Stimulated activated CD4-positive, alpha-beta T cell treated with anti-CD3 and anti-CD28 coated beads, Interleukin-12 subunit alpha, Interleukin-12 subunit beta, amount 100 ng/mL, for 4 hours (primary cell): ENCODE measurements at regions not wholly inside any gene's neighbourhood (a gene's known extent, or its start where the extent isn't known, plus 50 kb on each side); places are given as distances from the start of the nearest gene placed in this dataset.
A peak's percentile ranks its signal among the peaks of the same experiment; 100 is the strongest.
"Not testable (repeated sequence)": the region's sequence is repeated elsewhere in the genome, so short reads cannot be mapped to it uniquely, and the experiment has no call there.

Experiments used
- DNase-seq: peaks from one replicate; pipeline ENCODE4 v3.0.0-alpha.2; 2020

DNA sequence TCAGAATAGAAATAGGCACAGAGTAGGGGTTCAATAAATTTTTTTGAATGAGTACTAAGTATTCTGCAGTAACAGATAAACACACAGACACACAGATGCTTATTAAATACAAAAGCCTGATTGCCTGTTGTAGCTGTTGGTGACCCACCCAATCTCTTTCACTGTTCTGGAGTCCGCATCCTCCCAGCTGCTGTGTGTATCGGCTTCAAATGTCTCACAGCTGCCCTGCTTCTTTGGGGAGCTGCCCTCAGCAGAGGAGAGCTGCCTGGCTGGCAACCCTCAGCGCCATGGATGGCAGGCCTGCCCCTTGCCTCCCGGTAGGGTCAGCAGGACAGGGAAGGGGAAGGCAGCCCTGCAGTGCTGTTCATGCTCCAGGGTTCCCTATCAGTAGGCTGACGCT lies 50.5 kb upstream of the PRNP start:
- no peak for DNase-seq

DNA sequence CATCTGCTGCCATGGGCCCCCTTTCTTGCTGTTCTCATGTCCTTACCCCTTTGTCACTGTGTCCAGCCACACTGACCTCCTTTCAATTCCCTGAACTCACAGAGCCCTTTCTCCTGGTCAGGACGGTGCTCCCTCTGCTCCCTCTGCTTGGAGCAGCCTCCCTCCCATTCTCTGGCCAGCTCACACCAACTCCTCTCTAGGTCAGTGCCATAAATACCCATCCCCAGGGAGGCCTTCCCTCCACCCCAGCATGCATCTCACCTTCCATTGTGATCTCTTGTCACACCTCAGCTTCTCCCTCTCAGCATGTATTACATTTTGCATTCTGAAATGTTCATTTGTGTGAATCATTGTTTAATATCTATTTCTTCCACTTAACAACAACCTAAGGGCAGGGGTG lies 50.9 kb upstream of the PRNP start:
- DNase-seq = no peak

DNA sequence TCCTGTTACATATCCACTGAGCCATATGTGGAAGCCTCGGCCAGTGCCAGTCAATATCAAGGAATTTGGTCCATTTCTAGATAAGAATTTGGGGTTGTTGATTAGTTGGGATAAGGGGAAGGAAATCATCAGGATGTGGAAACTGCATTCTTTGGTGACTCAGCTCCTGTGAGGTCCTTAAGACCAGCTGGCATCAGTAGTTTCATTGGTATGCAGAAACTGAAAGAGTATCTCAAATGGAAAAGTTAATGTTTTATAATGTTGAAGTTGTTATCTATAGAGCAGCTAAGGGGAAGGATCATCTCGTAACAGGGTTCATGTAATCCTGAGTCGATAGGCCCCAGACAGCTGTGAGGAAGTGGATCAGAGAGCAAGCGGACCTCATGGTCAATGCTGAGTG lies 52.5 kb upstream of the PRNP start:
- no peak for DNase-seq

DNA sequence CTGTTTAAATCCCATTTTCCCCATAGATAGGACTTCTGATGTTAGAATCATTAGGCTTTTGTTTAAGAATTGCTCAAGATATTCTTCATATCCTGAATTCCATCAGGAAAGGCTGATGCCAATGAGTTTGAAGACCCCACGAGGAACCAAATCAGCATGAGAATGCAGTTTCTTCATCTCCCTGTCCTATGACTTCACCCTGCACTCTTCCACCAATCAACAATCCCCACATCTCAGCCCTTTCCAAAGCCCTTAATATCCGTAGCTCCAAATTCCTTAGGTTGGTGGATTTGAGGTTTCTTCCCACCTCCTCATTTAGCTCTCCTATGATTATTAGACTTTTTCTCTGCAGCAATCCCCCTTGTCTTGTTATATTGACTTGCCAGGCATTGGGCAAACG lies 52.9 kb upstream of the PRNP start:
- no peak for DNase-seq

DNA sequence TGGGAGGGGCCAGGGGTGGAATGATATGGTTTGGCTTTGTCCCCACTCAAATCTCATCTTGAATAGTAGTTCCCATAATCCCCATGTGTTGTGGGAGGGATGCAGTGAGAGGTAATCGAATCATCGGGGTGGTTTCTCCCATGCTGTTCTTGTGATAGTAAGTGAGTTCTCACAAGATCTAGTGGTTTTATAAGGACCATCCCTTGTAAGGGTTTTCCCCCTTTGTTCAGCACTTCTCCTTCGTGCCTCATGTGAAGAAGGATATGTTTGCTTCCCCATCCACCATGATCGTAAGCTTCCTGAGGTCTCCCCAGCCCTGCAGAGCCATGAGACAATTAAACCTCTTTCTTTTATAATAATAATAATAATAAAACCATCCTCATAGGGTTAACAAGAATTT lies 53.4 kb upstream of the PRNP start:
- no peak for DNase-seq

DNA sequence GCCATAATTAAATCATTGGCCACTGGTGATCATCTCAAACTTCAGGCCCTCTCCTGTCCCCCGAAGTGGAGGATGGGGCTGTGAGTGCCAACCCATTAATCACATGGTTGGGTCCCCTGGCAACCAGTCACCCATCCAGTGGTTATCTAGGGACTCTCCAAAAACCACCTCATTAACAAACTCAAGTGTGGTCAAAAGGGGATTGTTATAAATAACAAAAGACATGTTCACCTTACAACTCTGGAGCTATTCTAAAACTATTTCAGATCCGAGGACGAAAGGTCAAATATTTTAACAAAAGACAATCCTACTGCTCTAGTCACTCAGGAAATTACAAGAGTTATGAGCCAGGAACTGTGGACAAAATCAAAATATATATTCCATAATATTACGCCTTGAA lies 60.0 kb upstream of the PRNP start:
- DNase-seq = no peak

DNA sequence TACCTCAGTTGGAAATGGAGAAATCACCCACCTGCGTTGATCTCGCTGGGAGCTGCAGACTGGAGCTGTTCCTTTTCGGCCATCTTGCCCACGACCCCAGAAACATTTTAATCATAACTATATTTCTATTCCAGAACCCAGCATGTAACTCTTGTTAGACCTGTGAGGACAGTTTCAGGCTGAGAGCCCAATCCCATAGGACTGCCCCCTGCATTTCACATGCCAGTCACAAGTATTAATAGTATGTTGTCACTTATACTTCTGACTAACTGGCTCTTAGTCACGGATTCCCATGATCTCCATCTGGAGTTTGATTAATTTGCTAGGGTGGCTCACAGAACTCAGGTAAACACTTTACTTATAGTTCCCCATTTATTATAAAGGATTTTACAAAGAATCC lies 60.6 kb upstream of the PRNP start:
- no peak for DNase-seq

DNA sequence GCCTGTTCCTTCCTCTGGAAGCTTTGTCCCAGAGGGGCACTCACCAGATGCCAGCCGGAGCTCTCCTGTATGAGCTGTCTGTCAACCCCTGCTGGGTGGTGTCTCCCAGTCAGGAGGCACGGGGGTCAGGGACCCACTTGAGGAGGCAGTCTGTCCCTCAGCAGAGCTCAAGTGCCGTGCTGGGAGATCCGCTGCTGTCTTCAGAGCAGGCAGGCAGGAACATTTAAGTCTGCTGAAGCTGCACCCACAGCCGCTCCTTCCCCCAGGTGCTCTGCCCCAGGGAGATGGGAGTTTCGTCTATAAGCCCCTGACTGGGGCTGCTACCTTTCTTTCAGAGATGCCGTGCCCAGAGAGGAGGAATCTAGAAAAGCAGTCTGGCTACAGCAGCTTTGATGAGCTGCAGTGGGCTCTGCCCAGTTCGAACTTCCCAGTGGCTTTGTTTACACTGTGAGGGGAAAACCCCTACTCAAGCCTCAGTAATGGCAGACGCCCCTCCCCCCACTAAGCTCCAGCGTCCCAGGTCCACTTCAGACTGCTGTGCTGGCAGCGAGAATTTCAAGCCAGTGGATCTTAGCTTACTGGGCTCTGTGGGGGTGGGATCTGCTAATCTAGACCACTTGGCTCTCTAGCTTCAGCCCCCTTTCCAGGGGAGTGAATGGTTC lies 61.5 kb upstream of the PRNP start:
- DNase-seq = not testable (repeated sequence)

DNA sequence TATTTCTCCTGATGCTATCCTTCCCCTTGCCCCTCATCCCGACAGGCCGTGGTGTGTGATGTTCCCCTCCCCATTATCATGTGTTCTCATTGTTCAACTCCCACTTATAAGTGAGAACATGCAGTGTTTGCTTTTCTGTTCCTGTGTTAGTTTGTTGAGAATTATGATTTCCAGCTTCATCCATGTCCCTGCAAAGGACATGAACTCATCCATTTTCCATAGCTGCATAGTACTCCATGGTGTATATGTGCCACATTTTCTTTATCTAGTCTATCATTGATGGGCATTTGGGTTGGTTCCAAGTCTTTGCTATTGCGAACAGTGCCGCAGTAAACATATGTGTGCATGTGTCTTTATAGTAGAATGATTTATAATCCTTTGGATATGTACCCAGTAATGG lies 67.1 kb upstream of the PRNP start:
- DNase-seq = not testable (repeated sequence)

DNA sequence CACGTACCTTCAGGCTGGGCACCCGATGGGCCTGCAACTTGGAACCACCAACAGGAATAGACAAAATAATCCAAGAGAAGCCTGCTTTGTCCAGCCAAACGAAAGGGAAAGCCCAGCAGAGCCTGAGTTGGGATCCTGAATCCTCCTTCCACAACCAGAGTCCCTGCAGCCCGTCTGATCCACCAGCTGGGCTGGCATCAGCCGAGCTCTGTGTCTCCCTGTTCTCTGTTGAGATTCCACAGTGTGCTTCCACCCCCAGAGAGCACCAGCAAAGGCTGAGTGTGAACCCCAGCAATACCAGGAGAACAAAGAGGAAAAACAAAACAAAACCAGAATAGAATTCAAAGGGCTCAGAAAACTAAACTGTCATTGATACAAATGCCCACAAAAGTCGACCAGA lies 68.8 kb upstream of the PRNP start:
- DNase-seq = no peak

DNA sequence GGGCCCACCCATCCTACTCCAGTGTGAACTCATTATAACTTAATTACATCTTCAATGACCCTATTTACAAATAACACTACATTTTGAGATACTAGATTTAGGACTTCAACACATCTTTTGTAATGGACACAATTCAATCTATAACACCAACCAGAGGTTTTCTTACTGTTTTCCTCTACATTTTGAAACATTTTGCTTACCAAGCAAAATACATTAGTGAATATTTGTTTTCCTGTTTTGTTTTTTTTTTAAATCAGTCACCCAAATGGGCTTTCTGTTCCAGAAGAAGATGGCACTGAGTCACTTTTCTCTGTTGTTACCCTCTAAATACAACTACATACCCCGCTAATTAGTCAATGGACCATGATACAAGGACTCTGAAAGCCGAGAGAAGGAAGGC lies 69.2 kb upstream of the PRNP start:
- DNase-seq = no peak

DNA sequence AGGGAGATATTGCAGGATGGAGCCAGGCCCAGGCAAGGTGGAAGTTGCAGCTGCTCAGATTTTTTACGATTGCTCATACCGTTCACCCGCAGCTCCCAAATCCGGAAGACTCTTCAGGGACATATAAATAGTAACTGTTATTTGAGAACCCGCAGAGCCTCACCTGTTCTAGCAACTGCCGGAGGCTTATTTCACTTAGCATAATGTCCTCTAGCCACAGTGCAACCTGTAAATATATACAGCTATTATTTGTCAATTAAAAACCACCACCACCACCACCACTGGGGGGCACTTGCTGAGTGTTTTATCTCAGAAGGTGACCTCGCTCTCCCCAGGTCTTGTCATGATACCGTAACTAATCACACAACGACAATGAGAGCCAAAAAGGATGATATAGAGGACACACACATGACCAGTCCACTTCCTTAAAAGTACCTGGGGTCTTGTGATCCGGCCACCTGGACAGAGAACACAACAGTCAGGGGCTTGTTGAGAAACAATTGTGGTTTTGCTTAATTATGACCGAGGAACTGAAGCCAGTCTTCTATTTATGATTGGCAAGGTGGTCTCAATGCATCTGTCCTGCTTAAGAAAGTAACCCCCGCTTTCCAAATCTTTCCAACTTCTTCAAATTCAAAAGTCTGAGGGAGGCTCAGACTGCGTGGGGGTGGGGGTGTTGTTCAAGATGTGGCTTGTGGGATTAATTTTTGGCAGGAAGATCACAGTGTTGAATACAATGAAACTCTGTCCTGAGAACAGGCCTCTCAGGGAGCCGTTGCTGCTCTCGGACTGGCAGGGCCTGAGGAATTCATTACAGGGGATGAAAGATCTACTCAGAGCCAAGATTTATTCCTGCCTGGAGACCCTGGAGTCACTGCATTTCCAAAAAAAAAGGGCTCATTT lies 72.3 kb upstream of the PRNP start:
- peak; percentile 58 for DNase-seq

DNA sequence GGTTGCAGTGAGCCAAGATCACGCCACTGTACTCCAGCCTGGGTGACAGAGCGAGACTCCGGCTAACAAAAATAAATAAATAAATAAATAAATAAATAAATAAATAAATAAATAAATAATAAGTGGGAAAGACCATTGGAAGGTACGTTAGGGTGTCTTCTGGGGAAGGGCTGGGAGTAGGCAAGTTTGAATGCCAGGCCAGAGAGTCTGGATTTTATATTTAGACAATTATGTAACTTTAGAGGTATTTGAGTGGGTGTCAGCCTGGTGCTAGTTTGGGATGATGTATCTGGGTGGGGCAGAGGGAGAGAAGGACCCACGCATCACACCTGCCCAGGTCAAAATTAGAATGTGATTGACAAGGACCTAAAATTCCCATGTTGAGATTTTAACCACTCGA lies 73.1 kb upstream of the PRNP start:
- no peak for DNase-seq

DNA sequence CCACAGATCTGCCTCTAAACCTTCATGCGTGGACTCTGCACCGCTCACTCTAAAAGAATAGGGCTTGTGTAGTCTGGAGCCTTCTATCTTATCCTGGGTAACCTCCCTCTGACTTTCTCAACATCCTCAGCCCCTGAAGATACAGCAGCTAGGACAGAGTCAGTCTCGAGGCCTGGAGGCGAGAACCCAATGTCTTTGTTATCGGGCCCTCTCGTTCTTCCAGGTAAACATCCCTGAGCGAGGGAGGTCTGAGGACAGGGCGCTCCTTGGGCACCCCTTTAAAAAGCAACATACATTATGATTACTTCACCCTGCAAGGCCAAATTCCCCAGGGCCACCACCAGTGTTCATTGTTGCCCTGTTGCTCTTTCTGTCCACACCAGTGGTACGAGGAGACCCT lies 75.4 kb upstream of the PRNP start:
- DNase-seq = no peak

DNA sequence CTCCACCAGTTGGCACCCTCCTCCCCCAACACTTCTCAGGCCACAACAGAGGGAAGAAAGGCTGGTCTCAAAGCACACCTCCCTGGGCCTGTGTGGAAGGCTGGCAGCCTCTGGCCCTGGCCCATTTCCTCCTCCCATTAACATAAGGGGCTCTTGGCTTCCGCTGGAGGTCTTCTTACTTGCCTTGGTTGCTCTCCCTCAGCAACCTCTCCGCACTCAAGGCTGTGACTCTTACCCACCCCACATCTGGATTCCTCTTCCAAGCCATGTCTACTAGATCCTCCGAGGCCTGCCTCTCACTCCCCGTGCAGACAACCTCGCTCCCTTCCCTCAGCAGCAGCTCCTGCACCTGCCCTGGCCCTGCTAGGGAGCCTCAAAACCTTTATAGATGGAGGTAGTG lies 76.7 kb upstream of the PRNP start:
- DNase-seq = no peak

DNA sequence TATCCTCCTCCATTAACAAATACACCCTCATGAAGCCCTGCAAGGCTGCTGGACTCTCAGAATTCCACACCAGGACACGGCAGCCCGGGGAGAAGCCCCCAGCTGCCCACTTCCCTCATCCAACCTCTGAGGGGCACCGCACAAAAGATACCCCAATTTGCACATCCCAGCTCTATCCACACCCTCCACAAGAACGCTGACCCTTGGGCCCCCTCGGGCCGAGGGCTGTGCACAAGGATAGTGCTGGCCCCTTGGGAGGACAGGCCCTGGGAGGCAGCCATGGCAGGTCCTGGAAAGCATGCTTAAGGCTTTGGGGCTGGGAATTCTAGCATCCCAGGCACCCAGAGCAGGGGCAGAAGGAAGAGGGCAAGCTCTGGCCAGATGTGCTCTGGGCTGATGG lies 77.4 kb upstream of the PRNP start:
- DNase-seq = no peak

DNA sequence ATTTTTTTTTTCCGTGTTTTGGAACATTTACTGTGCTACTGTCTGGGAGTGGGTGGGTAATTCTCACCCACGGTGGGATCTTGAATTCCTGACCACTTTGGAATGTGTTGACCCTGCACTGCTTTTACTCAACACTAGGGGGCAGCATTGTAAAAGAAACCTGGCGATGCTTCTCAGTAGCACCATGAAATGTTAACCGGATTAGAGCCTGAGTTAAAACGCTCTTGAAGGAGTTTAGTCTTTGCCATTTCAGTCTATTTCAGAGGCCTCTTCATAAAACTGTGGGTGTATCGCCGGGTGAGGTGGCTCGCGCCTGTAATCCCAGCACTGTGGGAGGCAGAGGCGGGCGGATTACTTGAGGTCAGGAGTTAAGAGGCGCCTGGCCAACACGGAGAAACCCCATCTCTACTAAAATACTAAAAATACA lies 79.0 kb upstream of the PRNP start:
- DNase-seq = peak; percentile 16

DNA sequence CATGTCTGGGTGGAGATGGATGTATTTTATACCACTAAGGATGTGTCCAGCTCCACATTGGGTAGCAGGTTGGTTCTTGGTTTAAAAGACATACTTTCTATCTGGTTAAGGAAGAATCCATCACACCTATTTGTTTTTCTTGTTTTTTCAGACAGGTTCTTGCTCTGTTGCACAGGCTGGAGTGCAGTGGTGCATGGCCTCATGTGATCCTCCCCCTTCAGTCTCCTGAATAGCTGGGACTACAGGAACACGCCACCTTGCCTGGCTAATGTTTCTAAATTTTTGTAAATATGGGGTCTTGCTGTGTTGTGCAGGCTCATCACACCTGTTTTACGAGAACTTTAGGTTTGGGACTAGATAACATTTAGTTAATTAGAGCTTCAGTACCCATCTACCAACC lies 80.2 kb upstream of the PRNP start:
- no peak for DNase-seq

DNA sequence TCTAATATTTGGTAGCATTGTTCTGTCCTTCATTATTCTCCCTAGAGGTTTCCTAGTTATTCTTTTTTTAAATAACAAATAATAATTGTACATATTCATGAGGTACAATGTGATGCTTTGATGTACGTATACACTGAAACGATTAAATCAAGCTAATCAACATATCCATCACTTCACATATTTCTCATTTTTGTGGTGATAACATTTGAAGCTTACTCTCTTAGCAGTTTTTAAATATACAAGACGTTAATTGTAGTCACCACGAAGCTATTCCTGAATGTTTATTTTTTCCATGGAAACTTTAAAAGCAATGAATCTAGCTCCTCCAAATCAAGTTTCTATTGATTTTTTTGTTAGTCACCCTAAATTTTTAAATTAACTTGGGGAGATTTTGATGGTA lies 81.1 kb upstream of the PRNP start:
- no peak for DNase-seq

DNA sequence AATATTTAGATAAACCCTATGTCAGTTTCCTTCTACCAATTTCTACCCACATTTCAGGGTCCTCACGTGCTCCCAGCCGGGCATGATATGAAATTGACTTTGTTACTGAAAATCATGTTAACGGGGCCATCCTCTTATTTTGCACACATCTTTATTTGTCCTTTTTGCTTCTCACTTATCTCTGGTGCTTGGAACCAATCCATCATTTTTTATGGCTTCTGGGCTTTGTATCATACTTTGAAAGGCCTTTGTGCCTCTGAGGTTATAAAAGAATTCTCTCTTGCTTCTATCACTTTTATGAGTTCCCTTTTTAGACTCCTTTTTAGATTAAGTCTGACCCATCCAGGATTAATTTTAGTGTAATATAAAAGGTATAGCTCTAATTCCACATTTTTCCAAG lies 81.7 kb upstream of the PRNP start:
- no peak for DNase-seq

DNA sequence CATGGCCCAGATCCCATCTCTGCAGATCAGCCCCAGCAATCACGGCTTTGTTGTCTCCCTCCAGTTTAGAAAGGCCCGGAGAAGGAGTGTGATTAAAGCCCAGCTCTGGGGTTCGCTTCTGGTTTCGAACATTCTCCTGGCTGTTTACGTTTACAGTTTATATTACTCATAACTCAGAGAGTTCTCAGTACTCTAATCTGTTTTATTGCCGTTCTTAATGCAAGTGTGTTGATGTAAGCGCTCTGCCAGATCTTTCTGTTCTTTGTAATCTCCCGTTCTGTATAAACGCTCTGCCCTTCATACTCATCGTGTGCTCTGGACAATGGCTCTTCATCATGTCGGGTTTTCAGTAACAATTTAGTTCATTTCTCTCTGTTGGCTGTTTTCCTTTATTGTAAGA lies 82.5 kb upstream of the PRNP start:
- no peak for DNase-seq

DNA sequence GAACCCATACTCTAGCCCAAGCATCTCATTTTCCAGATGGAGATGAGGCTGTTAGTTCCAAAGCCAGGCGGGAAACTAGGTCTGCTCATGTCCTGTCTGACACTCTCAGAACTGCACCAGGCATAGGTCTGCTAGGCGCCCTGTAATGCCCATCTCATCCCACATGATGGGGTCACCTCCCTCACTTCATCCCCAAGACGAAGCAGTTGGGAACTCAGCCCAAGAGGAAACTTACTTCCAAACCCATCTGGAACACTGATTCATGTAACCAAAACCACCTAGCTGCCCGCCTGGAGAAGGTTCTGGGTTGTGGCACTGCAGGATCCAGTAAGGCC lies 84.0 kb upstream of the PRNP start:
- no peak for DNase-seq

DNA sequence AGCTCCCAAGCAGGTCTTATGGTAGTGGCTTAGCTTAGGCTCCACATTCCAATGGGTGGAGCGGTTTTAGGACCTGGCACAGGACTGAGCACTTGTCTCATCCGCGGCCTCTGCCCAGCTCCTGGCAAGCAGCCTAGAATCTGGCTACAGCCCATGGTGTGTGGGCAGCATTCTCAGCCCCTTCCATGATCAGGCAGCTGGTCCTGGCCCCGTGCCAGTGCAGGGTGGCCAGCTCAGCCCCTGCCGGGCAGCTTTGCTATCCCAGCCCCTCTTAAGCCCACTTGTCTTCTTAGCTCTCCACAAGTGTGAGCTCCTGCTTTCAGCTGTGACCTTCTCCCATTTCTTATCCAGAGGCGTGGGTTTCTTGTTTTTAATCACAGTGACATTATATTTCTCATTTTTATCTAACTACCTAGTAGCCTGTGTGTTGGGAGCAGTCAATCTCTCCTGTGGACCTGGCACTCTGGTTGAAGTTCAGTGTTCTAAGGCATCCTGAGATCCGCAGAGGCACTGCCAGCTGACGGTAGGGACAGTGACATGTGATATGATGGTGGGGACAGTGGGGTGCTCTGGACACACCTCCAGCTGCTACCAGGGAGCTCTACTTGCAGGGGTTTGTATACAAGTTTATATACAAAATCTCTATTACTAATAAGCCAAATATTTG lies 84.5 kb upstream of the PRNP start:
- no peak for DNase-seq

DNA sequence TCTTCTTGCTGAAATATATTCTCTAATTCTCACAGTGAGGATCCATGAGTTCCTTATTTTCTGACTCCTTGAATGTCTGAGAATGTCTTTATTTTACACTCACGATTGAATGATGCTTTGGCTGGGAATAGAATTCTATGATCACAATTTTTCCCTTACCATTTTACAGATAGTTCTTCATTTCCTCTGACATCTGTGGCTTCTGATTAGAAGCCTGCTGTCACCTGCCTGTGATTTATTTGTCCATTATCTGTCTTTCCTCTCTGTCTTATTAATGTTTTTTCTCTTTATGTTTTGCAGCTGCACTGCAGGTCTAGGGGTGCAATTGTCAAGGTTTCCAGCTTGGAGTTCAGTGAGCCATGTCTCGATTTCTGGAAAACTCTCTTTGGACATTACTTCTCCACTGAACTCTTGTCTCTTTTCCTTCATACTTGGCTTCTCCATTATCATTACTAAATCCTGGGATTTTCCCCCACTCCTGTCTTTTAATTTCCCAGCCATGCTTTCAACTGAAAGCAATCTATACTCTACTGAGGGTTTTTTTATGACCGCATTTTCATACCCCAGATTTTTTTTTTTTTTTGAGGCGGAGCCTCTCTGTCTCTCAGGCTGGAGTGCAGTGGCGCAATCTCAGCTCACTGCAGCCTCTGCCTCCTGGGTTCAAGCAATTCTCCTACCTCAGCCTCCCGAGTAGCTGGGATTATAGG lies 85.8 kb upstream of the PRNP start:
- DNase-seq = no peak
